ENCODE measurements at regions not wholly inside any gene's neighbourhood (a gene's known extent, or its start where the extent isn't known, plus 50 kb on each side); places are given as distances from the start of the nearest gene placed in this dataset.

DNA sequence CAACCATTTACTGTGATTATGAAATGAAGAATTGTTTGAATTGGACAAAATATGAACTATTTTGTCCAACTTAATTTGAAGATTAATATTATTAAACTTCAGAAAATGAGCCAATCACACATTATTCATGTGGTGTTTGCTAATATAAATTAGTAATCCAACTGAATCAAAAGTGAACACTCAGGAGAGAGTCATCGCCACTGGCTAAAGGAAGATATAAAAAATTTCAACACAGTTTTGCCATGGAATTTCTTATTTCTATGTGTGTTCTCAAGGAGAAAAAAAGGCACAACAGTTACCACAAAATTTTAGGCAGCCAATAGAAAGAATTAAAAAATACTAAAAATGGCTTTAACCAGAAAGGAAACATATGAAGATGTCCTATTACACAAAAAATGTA, 2683.8 kb downstream of the PCDH9 start:
- H3K9ac ChIP-seq (ENCODE audit: low read depth, low read length, poor library complexity, severe bottlenecking) = no peak overlapping the region
- no peaks in the 10 kb centered on the region for H3K79me2 ChIP-seq (ENCODE audit: insufficient read depth, low read length)
- no peaks in the 10 kb centered on the region for H3F3A ChIP-seq (ENCODE audit: low read depth)
- H4K20me1 ChIP-seq (ENCODE audit: insufficient read depth, low read length, poor library complexity, severe bottlenecking) = no peaks in the 10 kb centered on the region
- no peak overlapping the region for H3K4me2 ChIP-seq (ENCODE audit: low read depth, low read length, poor library complexity, severe bottlenecking)
- H3K9me2 ChIP-seq (replicated peaks; ENCODE audit: low read depth, low read length) = no peaks in the 10 kb centered on the region
- no peak for TF ChIP-seq EZH2phosphoT487 (IDR thresholded peaks at IDR 0.05; ENCODE audit: borderline replicate concordance)
- TF ChIP-seq, protein P1, sequence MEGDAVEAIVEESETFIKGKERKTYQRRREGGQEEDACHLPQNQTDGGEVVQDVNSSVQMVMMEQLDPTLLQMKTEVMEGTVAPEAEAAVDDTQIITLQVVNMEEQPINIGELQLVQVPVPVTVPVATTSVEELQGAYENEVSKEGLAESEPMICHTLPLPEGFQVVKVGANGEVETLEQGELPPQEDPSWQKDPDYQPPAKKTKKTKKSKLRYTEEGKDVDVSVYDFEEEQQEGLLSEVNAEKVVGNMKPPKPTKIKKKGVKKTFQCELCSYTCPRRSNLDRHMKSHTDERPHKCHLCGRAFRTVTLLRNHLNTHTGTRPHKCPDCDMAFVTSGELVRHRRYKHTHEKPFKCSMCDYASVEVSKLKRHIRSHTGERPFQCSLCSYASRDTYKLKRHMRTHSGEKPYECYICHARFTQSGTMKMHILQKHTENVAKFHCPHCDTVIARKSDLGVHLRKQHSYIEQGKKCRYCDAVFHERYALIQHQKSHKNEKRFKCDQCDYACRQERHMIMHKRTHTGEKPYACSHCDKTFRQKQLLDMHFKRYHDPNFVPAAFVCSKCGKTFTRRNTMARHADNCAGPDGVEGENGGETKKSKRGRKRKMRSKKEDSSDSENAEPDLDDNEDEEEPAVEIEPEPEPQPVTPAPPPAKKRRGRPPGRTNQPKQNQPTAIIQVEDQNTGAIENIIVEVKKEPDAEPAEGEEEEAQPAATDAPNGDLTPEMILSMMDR (conservative IDR thresholded peaks at IDR 0.05; ENCODE audit: low read length) = no peak
- H3K9me3 ChIP-seq (ENCODE audit: insufficient read depth, low read depth, low read length) = no peaks in the 10 kb centered on the region
- peaks cover 15% of the 10 kb centered on the region for H3K4me1 ChIP-seq (ENCODE audit: insufficient read depth, low read length, poor library complexity, severe bottlenecking)
- H3K36me3 ChIP-seq (ENCODE audit: insufficient read depth, low read length) = no peaks in the 10 kb centered on the region
- no peak overlapping the region for H3K4me3 ChIP-seq (ENCODE audit: low read length, poor library complexity, severe bottlenecking)
- no peaks in the 10 kb centered on the region for H3K27me3 ChIP-seq (ENCODE audit: insufficient read depth, low read length, poor library complexity, severe bottlenecking)
- no peak overlapping the region; the same call in 1 of the 2 replicates for H2AFZ ChIP-seq (ENCODE audit: low read length)

DNA sequence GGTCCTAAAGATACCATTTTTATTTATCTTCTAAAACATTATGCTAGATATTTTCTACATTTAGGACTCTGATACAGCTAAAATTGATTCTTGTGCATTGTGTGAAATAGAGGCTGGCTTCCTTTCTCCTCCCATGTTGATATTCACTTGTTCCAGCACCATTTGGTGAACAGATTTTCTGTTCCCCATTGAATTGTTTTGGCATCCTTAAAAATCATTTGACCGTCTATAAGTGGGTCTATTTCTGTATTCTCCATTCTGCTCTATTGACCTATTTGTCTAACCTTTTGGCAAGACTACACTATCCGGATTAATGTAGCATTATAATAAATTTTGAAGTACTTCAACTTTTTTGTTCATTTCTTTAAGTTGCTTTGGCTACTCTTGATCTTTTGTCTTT, 2689.2 kb downstream of the PCDH9 start:
- Histone ChIP-seq H2AFZ (ENCODE audit: low read length) (no peak overlapping the region), H3K27me3 (ENCODE audit: insufficient read depth, low read length, poor library complexity, severe bottlenecking) (no peaks in the 10 kb centered on the region), H3K36me3 (ENCODE audit: insufficient read depth, low read length) (no peaks in the 10 kb centered on the region), H3K4me1 (ENCODE audit: insufficient read depth, low read length, poor library complexity, severe bottlenecking) (peaks cover 15% of the 10 kb centered on the region), H3K79me2 (ENCODE audit: insufficient read depth, low read length) (no peaks in the 10 kb centered on the region), H3K9me2 (replicated peaks; ENCODE audit: low read depth, low read length) (no peaks in the 10 kb centered on the region), H3K9ac (ENCODE audit: low read depth, low read length, poor library complexity, severe bottlenecking) (no peak overlapping the region), H3K4me2 (ENCODE audit: low read depth, low read length, poor library complexity, severe bottlenecking) (no peak overlapping the region), H3F3A (ENCODE audit: low read depth) (no peaks in the 10 kb centered on the region), H3K9me3 (ENCODE audit: insufficient read depth, low read depth, low read length) (no peaks in the 10 kb centered on the region), H4K20me1 (ENCODE audit: insufficient read depth, low read length, poor library complexity, severe bottlenecking) (no peaks in the 10 kb centered on the region), H3K4me3 (ENCODE audit: low read length, poor library complexity, severe bottlenecking) (no peak overlapping the region)
- TF ChIP-seq EZH2phosphoT487 (IDR thresholded peaks at IDR 0.05; ENCODE audit: borderline replicate concordance) = no peak
- TF ChIP-seq, protein P1 (conservative IDR thresholded peaks at IDR 0.05; ENCODE audit: low read length) = no peak

DNA sequence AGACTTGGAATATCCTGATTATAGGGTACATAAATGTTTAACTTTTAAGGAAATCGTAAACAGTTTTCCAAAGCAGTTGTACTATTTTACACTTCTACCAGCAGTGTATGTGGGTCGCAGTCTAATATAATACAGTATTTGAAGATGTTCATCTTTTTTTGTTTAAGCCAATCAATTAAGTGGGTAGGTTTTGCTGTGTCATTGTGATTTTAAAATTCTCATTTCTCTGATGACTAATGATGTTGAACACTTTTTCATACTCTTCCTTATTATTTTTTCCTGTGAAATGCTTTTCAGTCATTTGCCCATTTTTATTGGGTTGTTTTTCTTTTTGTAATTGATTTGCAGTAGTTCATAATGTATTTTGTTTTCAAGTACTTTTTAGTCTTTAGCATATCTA, 2689.7 kb downstream of the PCDH9 start:
- Histone ChIP-seq H3K9ac (ENCODE audit: low read depth, low read length, poor library complexity, severe bottlenecking) (no peak overlapping the region), H3F3A (ENCODE audit: low read depth) (no peaks in the 10 kb centered on the region), H3K9me3 (ENCODE audit: insufficient read depth, low read depth, low read length) (no peaks in the 10 kb centered on the region), H3K4me3 (ENCODE audit: low read length, poor library complexity, severe bottlenecking) (no peak overlapping the region), H3K27me3 (ENCODE audit: insufficient read depth, low read length, poor library complexity, severe bottlenecking) (no peaks in the 10 kb centered on the region), H3K36me3 (ENCODE audit: insufficient read depth, low read length) (no peaks in the 10 kb centered on the region), H2AFZ (ENCODE audit: low read length) (no peak overlapping the region), H4K20me1 (ENCODE audit: insufficient read depth, low read length, poor library complexity, severe bottlenecking) (no peaks in the 10 kb centered on the region), H3K4me1 (ENCODE audit: insufficient read depth, low read length, poor library complexity, severe bottlenecking) (peaks cover 13% of the 10 kb centered on the region), H3K79me2 (ENCODE audit: insufficient read depth, low read length) (no peaks in the 10 kb centered on the region), H3K9me2 (replicated peaks; ENCODE audit: low read depth, low read length) (no peaks in the 10 kb centered on the region), H3K4me2 (ENCODE audit: low read depth, low read length, poor library complexity, severe bottlenecking) (no peak overlapping the region)
- TF ChIP-seq EZH2phosphoT487 (IDR thresholded peaks at IDR 0.05; ENCODE audit: borderline replicate concordance) = no peak
- TF ChIP-seq, protein P1 (conservative IDR thresholded peaks at IDR 0.05; ENCODE audit: low read length) = no peak

Data from Loucy (cell line).